B cell (primary cell): ENCODE measurements at regions not wholly inside any gene's neighbourhood (a gene's known extent, or its start where the extent isn't known, plus 50 kb on each side); places are given as distances from the start of the nearest gene placed in this dataset.

Experiments used
- ATAC-seq: fragments of 200-7000 bp; cut with Tn5 transposase; one replicate; pipeline ENCODE4 v1.10.0; 2021; ENCODE audit warnings: low read depth, mild to moderate bottlenecking, moderate number of reproducible peaks, moderate library complexity
- CTCF ChIA-PET: fragments of 350-600 bp; sonication (Branson Sonifier 250); formaldehyde crosslinking; loops from one replicate; lab custom pipeline; 2021; ENCODE audit warnings: antibody characterized with exemption, inconsistent platforms; lab: Charles Lee
- POLR2A ChIA-PET: fragments of 350-600 bp; sonication (Branson Sonifier 250); formaldehyde crosslinking; loops from one replicate; lab custom pipeline; 2021; ENCODE audit warnings: antibody characterized with exemption; lab: Charles Lee
- DNase-seq: peaks from one replicate; pipeline ENCODE4 v3.0.0; 2013
- H2AFZ ChIP-seq: 2 replicates; pipeline ENCODE4 v1.6.1; 2012; ENCODE audit warnings: mild to moderate bottlenecking, low read depth, low read length; ENCODE audit not compliant: insufficient read depth, poor library complexity, severe bottlenecking
- H3K27ac ChIP-seq, 2 donors: 1 replicate in 1 of 2; 2 replicates in 1 of 2; pipeline ENCODE4 v1.5.1; 2012 to 2013; ENCODE audit warnings: low read length in 2 of 2, mild to moderate bottlenecking in 2 of 2, moderate library complexity in 1 of 2
- H3K27me3 ChIP-seq, 4 experiments: fragments of 200-600 bp in 1 of 4; sonication (generic) in 1 of 4; replicated peaks in 1 of 4; 1 replicate in 2 of 4; 2 replicates in 2 of 4; pipeline versions ENCODE4 v1.6.1 to v1.7.0; 2013 to 2016; ENCODE audit warnings: low read length in 3 of 4, mild to moderate bottlenecking in 2 of 4, mixed read lengths in 1 of 4, moderate library complexity in 1 of 4; ENCODE audit not compliant: insufficient read depth in 4 of 4, control insufficient read depth in 3 of 4; ENCODE audit errors: control extremely low read depth in 1 of 4
- H3K36me3 ChIP-seq, 2 experiments: replicated peaks in 1 of 2; 1 replicate in 1 of 2; 2 replicates in 1 of 2; pipeline versions ENCODE4 v1.6.1 to v1.7.1; 2013; ENCODE audit warnings: low read length in 1 of 2; ENCODE audit not compliant: insufficient read depth in 2 of 2, control insufficient read depth in 1 of 2; ENCODE audit errors: control extremely low read depth in 1 of 2, extremely low read depth in 1 of 2
- H3K4me1 ChIP-seq, 2 donors: fragments of 200-600 bp in 1 of 2; sonication (generic) in 1 of 2; 1 replicate in 1 of 2; 2 replicates in 1 of 2; pipeline versions ENCODE4 v1.5.1 to v1.6.1; 2013 to 2017; ENCODE audit warnings: low read length in 2 of 2; ENCODE audit not compliant: control insufficient read depth in 2 of 2, insufficient read depth in 2 of 2
- H3K4me2 ChIP-seq: replicated peaks from 2 replicates; pipeline ENCODE3; 2012; ENCODE audit warnings: mild to moderate bottlenecking, low read depth, low read length; ENCODE audit not compliant: poor library complexity, severe bottlenecking
- H3K4me3 ChIP-seq, 5 experiments: fragments of 200-600 bp in 1 of 5; sonication (generic) in 1 of 5; 1 replicate in 3 of 5; 2 replicates in 2 of 5; pipeline versions ENCODE4 v1.5.1 to v1.7.0; 2011 to 2016; ENCODE audit warnings: low read length in 4 of 5, mild to moderate bottlenecking in 4 of 5, low read depth in 2 of 5, control low read depth in 1 of 5, moderate library complexity in 1 of 5; ENCODE audit not compliant: insufficient read depth in 1 of 5; ENCODE audit errors: control extremely low read depth in 1 of 5, extremely low read depth in 1 of 5
- H3K79me2 ChIP-seq: fragments of 200-600 bp; sonication (generic); one replicate; pipeline ENCODE4 v1.6.0; 2016; ENCODE audit warnings: low read length; ENCODE audit not compliant: control insufficient read depth, insufficient read depth
- H3K9ac ChIP-seq: fragments of 200-600 bp; sonication (generic); 2 replicates; pipeline ENCODE4 v1.6.1; 2017; ENCODE audit warnings: mild to moderate bottlenecking, low read length, moderate library complexity
- H3K9me3 ChIP-seq, 3 donors: one replicate each; pipeline versions ENCODE4 v1.6.1 to v1.7.1; 2013; ENCODE audit warnings: low read length in 2 of 3; ENCODE audit not compliant: control insufficient read depth in 2 of 3, insufficient read depth in 1 of 3; ENCODE audit errors: control extremely low read depth in 1 of 3
- H4K20me1 ChIP-seq: 2 replicates; pipeline ENCODE4 v1.6.0; 2012; ENCODE audit warnings: mild to moderate bottlenecking, low read length; ENCODE audit not compliant: insufficient read depth, control insufficient read depth, poor library complexity, severe bottlenecking
- H3K27ac Mint-ChIP-seq: one replicate; pipeline ENCODE4 v1.8.0; 2021; ENCODE audit warnings: mixed read lengths
- H3K27me3 Mint-ChIP-seq: one replicate; pipeline ENCODE4 v1.8.0; 2021; ENCODE audit warnings: mixed read lengths
- H3K4me1 Mint-ChIP-seq: one replicate; pipeline ENCODE4 v1.8.0; 2021; ENCODE audit warnings: mixed read lengths
- H3K4me3 Mint-ChIP-seq: one replicate; pipeline ENCODE4 v1.8.0; 2021; ENCODE audit warnings: mixed read lengths
- H3K9me3 Mint-ChIP-seq: one replicate; pipeline ENCODE4 v1.8.0; 2022; ENCODE audit warnings: mixed read lengths; ENCODE audit not compliant: insufficient read depth
- CTCF ChIP-seq: fragments of 200-600 bp; IDR thresholded peaks from one replicate; pipeline ENCODE4 v1.8.0; 2022; ENCODE audit warnings: antibody characterized with exemption, mild to moderate bottlenecking
- EZH2 ChIP-seq: IDR thresholded peaks from 2 replicates; pipeline ENCODE4 v1.6.1; 2012; ENCODE audit warnings: borderline replicate concordance, low read depth, mild to moderate bottlenecking, moderate library complexity, low read length; ENCODE audit not compliant: insufficient read depth, poor library complexity, severe bottlenecking
- WGBS: methylation state at CpG from one replicate; pipeline ENCODE4 v1.1.5; 2013; ENCODE audit warnings: missing lambda C conversion rate; ENCODE audit not compliant: insufficient coverage; 5-methylcytosine and 5-hydroxymethylcytosine counted together
- intact Hi-C: fragments of 100-400 bp; cut with micrococcal nuclease; formaldehyde crosslinking; loops from one replicate; pipeline ENCODE4 v1.10.0; 2022

GRCh38 chr4:59127006-59127405 is 2016.8 kb upstream of the IGFBP7 start:
- H3K4me3 ChIP-seq: no peak overlapping the region
- Mint-ChIP-seq H3K27me3 (no peaks in the 10 kb centered on the region), H3K4me1 (no peaks in the 10 kb centered on the region), H3K27ac (no peak overlapping the region), H3K4me3 (no peak overlapping the region), H3K9me3 (no peaks in the 10 kb centered on the region)
- H3K4me2 ChIP-seq: no peak overlapping the region
- CTCF ChIA-PET: no interaction called here
- DNase-seq (no peak), ATAC-seq (no peak)
- H3K9me3 ChIP-seq: no peaks in the 10 kb centered on the region
- WGBS: no CpG with 5 or more reads among the region's 5 CpGs
- no peak overlapping the region for H3K27ac ChIP-seq
- POLR2A ChIA-PET: no interaction called here
- intact Hi-C loops: no loop called here
- no peaks in the 10 kb centered on the region for H4K20me1 ChIP-seq
- H2AFZ ChIP-seq: no peak overlapping the region
- no peaks in the 10 kb centered on the region for H3K79me2 ChIP-seq
- no peaks in the 10 kb centered on the region for H3K4me1 ChIP-seq
- TF ChIP-seq EZH2 (no peak), CTCF (no peak)
- no peaks in the 10 kb centered on the region for H3K36me3 ChIP-seq
- H3K9ac ChIP-seq: no peak overlapping the region
- no peaks in the 10 kb centered on the region for H3K27me3 ChIP-seq

DNA sequence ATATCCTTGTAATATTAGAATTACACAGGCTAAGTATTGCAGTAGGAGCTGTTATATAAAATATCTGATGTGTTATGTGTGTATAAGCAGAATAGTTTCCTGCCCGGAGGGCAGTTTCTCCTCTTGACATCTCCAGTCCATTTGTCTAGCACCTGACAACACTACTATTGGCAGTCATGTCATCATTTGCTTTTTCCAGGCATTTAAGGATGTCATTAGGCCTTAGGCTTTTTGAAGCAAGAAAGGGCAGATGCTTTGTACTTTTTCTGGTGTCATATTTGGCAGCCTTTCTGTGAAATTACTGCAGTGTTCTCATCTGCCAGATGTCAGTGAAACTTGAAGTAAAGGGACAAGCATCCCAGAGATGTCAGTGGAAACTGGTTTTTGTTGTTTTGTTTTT is 2017.6 kb upstream of the IGFBP7 start:
- ChIA-PET POLR2A (no interaction called here), CTCF (no interaction called here)
- TF ChIP-seq EZH2 (no peak), CTCF (no peak)
- H2AFZ ChIP-seq: no peak overlapping the region
- no peaks in the 10 kb centered on the region for H3K4me1 ChIP-seq
- no peaks in the 10 kb centered on the region for H3K79me2 ChIP-seq
- no peak overlapping the region for H3K4me3 ChIP-seq
- no peak overlapping the region for H3K9ac ChIP-seq
- no peak overlapping the region for H3K27ac ChIP-seq
- no peak for DNase-seq
- H4K20me1 ChIP-seq: no peaks in the 10 kb centered on the region
- H3K27me3 ChIP-seq: no peaks in the 10 kb centered on the region
- Mint-ChIP-seq H3K4me1 (no peaks in the 10 kb centered on the region), H3K27me3 (no peaks in the 10 kb centered on the region), H3K9me3 (no peaks in the 10 kb centered on the region), H3K4me3 (no peak overlapping the region), H3K27ac (no peak overlapping the region)
- H3K4me2 ChIP-seq: no peak overlapping the region
- ATAC-seq: no peak
- no peaks in the 10 kb centered on the region for H3K9me3 ChIP-seq
- intact Hi-C loops: no loop called here
- no CpG with 5 or more reads among the region's 1 CpG for WGBS
- H3K36me3 ChIP-seq: no peaks in the 10 kb centered on the region
